ENCODE measurements at regions not wholly inside any gene's neighbourhood (a gene's known extent, or its start where the extent isn't known, plus 50 kb on each side); places are given as distances from the start of the nearest gene placed in this dataset.
"Not testable (repeated sequence)": the region's sequence is repeated elsewhere in the genome, so short reads cannot be mapped to it uniquely, and the experiment has no call there.

- DNase-seq (ENCODE audit: low read depth): no peak
These were observed 55.2 kb upstream of the SLIT2 start for GRCh38 chr4:20196476-20196875.

- no peak for DNase-seq (ENCODE audit: low read depth)
These were observed 56.4 kb upstream of the SLIT2 start for GRCh38 chr4:20195071-20195885.

- DNase-seq (ENCODE audit: low read depth): peak; percentile 83
These were observed 57.3 kb upstream of the SLIT2 start for GRCh38 chr4:20194123-20195013.

- DNase-seq (ENCODE audit: low read depth): peak; percentile 83
These were observed 58.4 kb upstream of the SLIT2 start for GRCh38 chr4:20193141-20193936.

GRCh38 chr4:20192736-20193135 is 59.0 kb upstream of the SLIT2 start:
- peak; percentile 93 for DNase-seq (ENCODE audit: low read depth)

GRCh38 chr4:20185103-20185502 is 66.6 kb upstream of the SLIT2 start:
- DNase-seq (ENCODE audit: low read depth): no peak

- not testable (repeated sequence) for DNase-seq (ENCODE audit: low read depth)
These were observed 68.6 kb upstream of the SLIT2 start for GRCh38 chr4:20183131-20183530.

GRCh38 chr4:20181926-20182325 is 69.8 kb upstream of the SLIT2 start:
- DNase-seq (ENCODE audit: low read depth): no peak

GRCh38 chr4:20180509-20180908 is 71.2 kb upstream of the SLIT2 start:
- no peak for DNase-seq (ENCODE audit: low read depth)

GRCh38 chr4:20178902-20179576 is 72.7 kb upstream of the SLIT2 start:
- no peak for DNase-seq (ENCODE audit: low read depth)

GRCh38 chr4:20176881-20177280 is 74.8 kb upstream of the SLIT2 start:
- DNase-seq (ENCODE audit: low read depth): no peak

- peak; percentile 4 for DNase-seq (ENCODE audit: low read depth)
These were observed 79.5 kb upstream of the SLIT2 start for GRCh38 chr4:20172070-20172760.

- DNase-seq (ENCODE audit: low read depth): peak; percentile 5
These were observed 85.2 kb upstream of the SLIT2 start for GRCh38 chr4:20166544-20166943.

GRCh38 chr4:20159516-20159915 is 92.2 kb upstream of the SLIT2 start:
- no peak for DNase-seq (ENCODE audit: low read depth)

GRCh38 chr4:20158195-20158594 is 93.5 kb upstream of the SLIT2 start:
- no peak for DNase-seq (ENCODE audit: low read depth)

GRCh38 chr4:20151436-20151835 is 100.3 kb upstream of the SLIT2 start:
- DNase-seq (ENCODE audit: low read depth): peak; percentile 1

GRCh38 chr4:20149143-20149542 is 102.6 kb upstream of the SLIT2 start:
- not testable (repeated sequence) for DNase-seq (ENCODE audit: low read depth)

GRCh38 chr4:20137176-20137575 is 114.5 kb upstream of the SLIT2 start:
- DNase-seq (ENCODE audit: low read depth): peak; percentile 1

GRCh38 chr4:20127626-20128025 is 124.1 kb upstream of the SLIT2 start:
- DNase-seq (ENCODE audit: low read depth): no peak

GRCh38 chr4:20126906-20127305 is 124.8 kb upstream of the SLIT2 start:
- DNase-seq (ENCODE audit: low read depth): no peak
